Islet precursor cell (in vitro differentiated cells): ENCODE measurements at regions not wholly inside any gene's neighbourhood (a gene's known extent, or its start where the extent isn't known, plus 50 kb on each side); places are given as distances from the start of the nearest gene placed in this dataset.
"Not testable (repeated sequence)": the region's sequence is repeated elsewhere in the genome, so short reads cannot be mapped to it uniquely, and the experiment has no call there.

Experiments
- DNase-seq: peaks from one replicate; pipeline ENCODE4 v3.0.0-alpha.2; 2018

DNA sequence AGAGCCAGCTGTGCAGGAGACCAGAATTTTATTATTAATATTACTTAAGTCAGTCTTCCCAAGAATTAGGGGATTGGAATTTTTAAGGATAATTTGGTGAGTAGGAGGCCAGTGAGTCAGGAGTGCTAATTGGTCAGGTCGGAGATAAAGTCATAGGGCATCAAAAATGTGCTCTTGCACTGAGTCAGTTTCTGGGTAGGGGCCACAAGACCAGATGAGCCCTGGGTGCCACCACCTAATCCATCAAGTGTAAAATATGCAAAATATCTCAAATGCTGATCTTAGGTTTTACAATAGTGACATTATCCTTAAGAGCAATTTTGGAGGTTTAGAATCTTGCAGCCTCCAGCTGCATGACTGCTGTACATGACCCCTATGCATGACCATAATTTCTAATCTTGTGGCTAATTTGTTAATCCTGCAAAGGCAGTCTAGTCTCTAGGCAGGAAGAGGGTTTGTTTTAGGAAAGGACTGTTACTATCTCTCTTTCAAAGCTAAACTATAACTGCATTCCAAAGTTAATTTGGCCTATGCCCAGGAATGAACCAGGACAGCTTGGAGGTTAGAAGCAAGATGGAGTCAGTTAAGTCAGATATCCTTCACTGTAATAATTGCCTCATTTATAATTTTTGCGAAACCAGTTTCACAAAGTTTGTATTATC lies 215.9 kb downstream of the RNF152 start:
- DNase-seq: no peak

DNA sequence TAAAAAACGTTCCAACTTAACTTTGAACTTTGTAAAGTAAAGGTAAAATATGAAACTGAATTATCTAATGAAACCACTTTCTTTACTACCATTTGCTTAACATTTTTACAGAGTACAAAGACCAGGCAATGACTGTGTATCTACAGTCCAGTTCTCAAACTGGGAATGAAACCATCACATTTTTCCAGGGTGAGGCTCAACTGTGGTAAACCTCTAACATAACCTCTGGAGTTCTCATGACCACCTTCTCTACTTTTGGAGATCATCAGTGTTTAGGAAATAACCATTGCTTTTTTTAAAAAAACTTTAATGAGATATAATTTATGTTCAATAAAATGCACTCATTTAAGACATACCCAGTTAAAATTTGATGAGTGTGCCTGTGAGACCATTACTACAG lies 223.5 kb downstream of the RNF152 start:
- DNase-seq: no peak

DNA sequence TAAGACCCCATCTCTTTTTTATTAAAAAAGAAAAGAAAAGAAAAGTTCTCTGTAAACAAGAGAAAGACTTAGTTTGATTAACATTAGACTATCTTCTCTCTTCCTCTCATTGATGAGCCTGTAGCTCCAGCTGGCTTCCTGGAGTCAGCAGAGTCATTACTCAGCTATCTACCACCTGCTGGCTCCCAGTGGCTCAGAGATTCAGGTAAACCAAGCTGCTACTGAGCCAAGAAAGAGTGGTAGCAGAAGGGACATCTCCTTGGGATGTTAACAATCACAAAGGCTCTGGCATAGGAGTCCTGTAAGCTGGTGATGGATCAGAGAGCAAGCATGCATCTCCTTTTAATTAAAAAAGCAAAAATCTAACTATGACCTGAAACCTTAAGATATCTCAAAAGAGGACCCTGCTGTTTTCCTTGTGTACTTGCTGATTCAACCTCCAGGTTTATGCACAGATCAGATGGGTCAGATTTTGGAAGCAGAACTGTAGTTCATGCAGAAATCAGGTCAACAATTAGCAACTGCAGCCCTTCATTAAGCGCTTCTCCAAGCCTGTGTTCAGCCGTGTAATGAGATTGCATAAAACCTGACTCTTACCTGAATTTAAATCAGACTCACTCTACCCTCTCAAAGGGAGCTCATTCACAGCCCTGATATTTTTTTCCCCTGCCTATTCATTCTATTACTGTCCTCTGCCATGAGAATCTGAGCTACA lies 225.8 kb downstream of the RNF152 start:
- DNase-seq: no peak

DNA sequence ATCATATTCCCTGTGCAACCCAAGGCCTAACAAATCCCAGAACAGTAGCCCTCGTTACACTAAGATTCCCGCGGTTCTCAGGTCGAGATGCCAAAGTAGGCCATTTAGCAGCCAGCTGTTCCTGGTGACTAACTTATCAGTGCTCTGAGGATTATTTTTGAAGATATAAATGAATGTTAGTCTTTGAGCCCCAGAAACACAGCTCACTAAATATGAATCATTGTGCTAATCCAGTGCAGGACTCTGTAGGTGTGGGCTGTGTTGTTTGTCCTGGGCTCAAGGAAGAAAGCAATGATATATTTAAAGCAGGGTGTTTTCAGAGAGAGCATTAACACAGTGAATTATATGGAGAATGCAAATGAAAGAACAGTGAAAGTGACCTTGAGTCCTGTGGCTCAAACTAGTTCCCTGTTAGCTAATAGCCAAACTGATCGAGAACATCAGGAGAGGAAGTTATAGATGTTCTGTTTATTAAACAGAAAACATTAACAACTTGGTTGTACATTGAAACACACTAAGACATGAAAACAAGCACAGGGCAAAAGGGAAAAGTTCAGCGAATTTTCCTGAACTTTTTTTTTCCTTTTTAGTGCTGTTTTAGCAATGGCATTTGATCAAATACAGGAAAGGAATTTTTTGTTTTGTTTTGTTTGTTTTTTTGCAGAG lies 228.3 kb downstream of the RNF152 start:
- DNase-seq: no peak

DNA sequence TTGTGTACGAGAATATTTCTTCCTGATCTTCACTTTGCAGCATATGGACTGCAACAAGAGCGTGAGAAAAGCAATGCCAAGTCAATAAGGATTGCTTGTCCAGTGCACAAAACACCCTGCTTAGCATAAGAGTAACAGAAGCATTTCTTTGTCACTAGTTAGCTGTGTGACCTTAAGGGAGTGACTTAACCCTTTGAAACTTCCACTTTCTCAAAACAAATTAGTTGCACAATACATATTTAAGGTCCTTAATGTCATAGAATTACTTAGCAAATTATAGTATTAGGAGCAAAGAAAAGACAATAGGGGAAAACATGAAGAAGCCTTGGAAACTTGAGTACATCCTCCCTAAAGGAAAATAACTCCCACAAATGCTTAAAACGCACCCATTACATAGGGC lies 230.1 kb downstream of the RNF152 start:
- DNase-seq: no peak

DNA sequence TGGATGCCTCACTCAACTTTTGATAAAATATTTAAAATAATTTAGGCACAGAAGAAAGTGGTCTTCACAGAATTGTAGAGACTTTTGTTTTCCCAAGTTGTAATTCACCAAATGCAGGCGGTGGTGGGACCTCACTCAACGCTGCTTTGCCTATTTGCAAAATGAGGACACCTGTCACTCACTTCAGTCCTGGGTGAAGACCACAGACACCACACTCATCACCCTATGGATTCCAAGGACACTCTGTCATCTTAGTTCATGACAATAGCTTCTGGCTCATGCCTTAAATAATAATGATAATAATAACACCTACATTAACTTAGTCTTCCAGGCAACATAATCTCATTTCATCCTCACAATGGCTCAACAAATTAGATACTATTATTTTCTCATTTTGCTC lies 234.4 kb downstream of the RNF152 start:
- DNase-seq: no peak

DNA sequence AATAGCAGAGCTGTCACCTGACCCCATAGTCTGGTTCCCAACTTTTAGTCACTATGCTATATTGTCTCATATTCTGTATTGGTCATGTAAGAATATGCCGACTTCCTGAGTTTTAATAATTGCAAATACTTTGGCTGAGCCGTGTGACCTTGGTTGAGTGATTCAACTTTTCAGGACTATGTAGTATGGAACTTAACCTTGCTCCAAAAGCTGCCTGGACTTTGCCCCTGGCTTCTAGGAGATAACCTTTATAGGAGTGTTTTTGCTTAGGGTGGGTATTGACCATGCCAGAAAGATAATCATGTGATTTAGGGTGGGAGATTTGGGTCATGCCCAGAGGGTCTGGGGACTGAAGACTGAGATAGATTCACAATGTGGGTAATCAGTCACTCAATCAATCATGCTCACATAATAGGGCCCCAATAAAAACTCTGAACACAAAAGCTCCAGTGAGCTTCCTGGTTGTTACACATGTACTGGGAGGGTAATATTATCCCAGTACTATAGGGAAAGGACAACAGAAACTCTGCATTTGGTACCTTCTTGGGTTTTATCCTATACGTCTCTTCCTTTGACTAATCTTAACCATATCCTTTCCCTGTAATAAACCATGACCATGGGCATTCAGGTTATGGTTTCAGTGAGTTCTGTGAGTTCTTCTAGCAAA lies 235.6 kb downstream of the RNF152 start:
- no peak for DNase-seq

DNA sequence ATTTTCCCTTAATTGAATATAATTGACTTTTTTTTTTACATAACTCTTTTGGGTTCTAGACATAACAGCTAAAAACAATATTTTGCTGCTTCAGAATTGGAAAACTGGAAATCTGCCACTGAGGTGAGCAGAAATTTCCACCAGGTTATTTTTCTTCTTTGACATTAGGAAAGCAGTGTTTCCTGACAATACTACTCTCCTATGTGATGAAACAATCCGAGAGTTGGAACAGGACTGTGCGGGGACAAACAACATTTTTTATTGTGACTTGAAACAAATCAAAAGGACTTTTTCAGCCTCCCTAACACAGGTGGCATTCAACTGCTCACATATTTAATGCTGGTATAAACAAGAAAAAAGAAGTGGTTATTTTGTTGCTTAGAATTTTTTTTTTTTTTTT lies 237.2 kb downstream of the RNF152 start:
- no peak for DNase-seq

DNA sequence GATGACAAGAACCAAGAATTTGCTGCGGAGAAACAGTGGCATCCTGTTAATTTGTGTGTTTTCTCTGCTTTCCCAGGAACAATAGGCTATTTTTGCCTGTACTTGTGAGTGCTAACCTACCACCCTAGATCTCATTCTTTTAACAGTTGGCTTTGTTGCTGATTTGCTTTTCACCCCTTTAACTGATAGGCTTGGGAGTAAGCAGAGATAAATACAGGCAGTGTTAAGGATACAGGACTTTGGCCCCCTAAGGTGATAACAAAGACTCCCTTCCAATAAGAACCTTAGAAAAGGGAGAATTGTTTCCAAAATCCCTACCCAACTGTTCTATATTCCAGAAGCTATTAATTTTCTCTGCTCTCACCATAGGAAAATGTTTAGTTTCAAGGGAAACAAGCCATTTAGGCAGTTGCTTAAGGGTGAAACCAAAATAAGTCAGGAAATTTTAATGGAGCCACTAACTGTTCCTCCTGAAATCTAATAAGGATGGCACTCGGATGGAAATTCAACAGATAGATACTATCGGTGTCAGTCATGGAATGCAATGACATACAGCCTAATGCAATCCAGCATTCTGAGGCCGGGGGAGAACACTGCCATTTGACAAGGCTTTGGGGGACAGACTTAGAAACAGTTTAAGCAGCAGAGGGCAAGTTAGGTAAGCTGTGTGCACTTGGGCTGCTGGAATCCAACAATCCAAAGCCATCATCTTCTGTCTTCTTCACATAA lies 238.8 kb downstream of the RNF152 start:
- DNase-seq: no peak

DNA sequence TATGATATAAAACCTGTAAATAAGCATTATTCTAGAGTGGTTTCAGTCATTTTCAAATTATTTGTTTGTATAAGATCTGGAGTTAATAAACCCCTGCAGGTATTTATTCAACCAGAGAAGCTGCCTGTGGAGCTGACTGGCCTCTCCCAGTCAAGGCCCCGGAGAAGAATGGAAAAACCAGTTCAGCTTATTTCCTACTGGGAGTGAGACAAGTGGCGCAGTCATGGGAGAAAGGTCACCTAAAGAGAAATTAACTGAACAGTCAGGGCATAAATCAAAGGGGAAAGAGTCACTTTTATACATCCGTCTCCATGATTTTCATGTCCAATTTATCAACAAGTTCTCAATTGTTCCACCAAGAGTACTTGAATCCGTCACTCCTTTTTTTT lies 240.9 kb downstream of the RNF152 start:
- no peak for DNase-seq

DNA sequence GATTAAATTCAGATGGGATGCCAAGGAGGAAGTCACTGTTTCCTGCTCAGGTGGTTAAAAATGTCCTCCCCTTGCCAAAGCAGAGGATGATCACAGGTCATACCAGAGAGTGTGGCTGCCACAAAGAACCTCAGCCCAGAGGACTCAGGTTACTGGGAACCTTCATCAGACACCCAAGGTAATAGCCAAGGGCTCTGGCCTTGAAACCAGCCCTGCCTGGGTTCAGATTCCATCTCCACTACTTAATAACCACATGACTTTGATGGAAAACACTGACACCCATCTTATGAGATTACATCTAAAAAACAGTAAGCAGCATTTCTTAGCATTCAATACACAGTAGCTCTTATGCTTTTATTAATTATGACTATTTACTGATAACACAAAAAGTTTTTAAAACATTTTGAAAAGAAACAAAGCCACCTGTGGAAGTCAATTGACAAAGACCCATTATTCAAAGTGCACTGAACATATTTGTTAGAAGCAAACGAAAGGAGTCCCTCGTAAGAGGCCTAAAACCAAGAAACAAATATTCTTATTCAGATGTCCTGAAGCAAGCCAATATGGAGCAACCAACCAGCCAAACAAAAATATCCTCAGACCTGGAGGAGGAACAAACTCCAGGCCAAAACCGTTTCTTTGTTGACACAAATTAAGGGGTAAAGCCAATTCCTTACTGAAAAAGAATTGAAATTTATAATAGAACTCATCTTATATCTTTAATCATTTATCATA lies 241.5 kb downstream of the RNF152 start:
- peak; percentile 67 for DNase-seq

DNA sequence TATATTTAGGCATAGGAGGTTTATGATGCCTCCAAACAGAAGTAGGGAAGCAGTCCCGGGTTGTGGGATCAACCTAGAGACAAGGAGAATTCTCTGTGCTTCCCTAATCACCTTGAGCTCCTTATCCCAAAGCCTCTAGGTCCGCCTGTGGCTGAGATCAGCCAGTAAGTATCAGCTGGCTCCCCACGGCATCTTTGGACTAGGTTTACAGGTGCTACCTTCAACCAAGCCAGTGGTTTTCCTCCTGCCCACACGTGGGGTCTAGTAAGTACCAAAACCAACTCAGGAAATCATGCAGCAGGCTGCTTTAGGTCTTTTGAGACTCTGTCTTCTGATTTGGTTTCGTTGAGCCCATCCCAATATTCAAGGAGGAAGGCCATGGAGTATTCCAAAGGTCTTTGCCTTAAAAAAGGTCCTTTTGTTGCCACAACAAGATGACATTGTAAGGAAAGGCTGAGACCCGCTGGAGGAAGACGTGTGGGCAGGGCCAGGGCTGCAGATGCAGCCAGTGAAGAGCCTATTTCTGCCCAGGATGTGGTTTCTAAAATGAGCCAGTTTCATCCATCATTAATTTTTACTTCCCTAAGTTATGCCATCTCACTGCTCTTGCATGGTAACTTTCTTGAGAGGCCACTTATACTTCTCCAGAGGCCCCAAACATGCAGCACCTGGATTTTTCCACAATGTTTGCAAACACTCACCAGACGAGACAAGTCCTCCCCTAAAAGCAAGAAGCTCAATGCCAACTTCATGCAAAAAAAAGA lies 248.7 kb downstream of the RNF152 start:
- no peak for DNase-seq

DNA sequence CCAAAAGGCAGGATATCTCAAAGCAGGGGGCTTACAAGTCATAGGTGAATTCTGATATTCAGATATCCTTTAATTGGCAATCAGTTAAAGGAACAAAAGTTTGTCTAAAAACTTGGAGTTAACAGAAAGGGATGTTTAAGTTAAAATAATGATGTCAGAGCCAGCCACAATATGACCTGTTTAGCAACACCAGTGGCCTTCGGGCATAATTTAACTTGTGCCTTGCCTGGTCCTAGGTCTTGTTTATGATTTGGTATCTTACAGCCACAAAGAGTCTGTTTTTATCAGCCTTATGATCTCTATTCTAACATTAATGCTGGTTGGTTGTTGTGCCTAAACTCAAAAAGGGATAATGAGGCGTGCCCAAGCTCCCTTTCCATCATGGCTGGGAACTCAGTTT lies 252.9 kb downstream of the RNF152 start:
- DNase-seq: no peak

DNA sequence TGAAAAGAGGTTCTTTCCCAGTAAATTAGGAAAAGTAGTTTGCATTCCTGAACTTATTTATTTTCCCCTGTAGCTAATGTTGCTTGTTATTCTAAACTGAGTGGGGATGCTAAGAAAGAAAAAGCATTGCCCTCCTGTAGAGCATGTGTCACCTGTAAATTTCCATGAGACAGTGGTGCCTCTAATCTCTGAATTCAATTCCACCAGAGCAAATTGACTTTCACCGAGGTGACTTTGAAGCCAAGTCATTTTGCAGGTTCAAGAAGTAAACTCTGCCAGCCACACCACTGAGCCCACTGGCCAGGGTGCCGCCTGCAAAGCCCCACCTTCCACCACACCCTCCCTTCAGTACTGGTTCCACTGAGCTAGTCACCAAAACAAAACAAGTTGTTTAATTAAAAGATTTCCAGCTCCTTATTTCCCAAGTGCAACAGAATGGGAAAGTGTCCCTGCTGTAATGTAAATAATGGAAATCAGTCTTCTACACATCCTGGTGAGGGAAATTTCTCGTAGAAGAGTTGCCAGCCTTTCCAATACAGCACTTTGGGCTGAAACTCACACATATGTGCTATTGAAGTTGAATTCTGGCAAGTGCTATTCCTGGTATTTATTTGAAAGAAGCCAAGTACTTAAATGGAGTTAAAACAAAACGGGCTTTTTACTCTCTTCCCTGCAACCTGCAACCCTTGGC lies 254.8 kb downstream of the RNF152 start:
- no peak for DNase-seq

DNA sequence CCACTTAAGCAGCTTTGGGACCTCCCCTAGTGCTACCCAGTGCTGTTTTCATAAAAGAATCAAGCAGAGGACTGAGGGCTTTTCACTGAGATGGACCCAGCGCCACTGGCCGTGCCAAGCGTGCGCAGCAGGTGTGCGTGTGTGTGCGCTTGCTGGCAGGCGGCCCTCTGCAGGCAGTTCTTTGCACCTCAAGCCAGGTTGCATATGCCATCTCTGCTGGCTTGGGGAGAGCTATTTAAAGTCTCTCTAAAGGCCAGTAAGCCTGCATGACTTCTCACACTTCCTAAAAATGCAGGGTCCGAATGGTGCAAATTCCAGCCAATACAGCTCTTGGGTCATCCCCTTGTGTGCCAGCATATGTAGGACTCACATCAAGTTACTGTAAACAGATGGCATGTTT lies 255.5 kb downstream of the RNF152 start:
- DNase-seq: peak; percentile 57

DNA sequence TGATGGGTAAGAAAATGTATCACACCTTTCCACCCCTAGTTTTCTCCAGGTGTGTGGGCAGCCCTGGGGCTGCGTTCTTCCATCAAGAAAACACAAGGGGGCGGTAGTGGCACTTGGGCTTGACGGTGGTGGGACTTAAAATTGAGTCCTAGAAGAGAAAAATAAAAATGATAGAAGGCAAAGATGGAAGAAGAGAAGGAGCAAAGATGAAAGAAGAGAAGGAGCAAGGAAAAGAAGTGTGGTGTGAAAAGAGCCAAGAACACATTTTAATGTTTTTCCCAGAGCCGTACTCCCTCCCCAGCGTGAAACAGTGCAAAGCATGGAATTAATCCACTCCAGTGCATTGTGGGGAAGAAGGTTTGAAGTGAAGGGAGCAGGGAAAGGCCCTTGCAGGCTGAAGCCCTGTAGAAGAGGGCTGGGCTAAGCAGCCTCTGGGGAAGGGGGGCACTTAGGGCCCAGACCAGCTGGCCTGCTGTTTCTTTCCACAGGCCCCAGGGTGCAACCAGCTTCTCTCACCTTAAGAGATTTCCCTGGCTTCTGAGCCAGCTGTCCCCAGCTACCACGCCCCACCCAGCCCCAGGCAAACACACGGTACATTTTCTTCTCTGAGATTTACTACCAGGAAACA lies 256.8 kb downstream of the RNF152 start:
- DNase-seq: peak; percentile 81

DNA sequence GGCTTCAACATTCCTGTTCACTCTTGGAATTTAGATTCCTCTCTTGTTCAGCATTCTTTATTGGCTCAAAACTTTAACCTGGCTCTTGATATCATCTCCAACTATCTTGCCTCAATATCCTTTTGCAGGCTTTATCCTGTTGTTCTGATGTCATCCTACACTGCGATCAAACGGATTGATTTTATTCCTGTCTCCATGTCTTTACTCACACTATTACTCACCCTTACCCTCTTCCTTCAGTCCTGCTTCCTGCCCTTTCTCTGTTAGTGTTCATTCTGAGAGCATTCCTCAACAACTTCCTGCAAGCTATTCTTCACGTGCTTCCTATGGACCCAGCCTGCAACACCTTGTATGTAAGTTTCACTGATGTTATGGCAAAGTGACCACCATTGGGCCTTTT lies 264.7 kb downstream of the RNF152 start:
- DNase-seq: no peak

DNA sequence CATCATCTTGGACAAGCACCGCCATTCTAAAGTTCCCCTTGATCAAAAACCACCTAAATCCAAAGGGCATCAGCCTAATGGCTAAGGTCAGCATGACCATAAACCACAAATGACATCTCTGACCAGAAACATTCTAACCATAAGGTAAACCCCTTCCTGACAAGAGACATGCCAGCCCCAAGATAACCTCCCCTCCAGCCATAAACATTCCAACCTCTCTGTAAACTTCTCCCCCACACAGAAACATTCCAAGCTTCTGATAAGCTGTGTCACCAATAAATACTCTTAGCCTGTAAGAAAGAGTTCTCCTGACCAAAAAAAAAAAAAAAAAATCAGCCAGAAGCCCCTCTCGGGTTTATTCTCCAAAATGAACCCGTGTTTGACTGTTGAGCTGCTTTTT lies 268.2 kb downstream of the RNF152 start:
- not testable (repeated sequence) for DNase-seq

DNA sequence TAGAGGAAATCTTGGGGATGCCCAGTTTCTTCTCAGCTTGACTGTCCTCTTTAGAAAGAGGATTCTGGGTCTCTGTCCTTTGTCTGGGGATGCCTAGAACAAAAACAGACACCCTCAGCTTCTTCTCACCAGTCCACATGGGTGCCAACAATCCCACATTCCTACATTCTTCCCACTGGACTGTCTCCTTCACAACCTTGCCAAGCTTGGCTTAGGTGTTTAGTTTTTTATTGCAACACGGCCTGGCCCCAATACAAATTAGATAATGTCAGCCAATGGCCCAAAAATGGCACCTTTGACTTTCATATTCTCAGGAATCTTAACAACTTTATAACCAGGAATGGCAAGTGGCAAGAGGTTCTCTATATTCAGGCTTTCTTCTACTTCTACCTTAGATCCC lies 273.0 kb downstream of the RNF152 start:
- no peak for DNase-seq

DNA sequence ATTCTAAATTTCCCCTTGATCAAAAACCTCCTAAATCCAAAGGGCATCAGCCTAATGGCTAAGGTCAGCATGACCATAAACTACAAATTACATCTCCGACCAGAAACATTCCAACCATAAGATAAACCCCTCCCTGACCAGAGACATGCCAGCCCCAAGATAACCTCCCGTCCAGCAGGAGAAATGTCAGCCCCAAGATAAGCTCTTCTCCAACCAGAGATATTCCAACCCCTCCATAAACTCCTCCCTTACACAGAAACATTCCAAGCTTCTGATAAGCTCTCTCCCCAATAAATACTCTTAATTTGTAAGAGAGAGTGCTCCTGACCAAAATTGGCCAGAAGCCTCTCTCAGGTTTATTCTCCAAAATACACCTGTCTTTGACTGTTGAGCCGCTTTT lies 274.0 kb downstream of the RNF152 start:
- no peak for DNase-seq
